Osteoblast (primary cell): ENCODE measurements at regions not wholly inside any gene's neighbourhood (a gene's known extent, or its start where the extent isn't known, plus 50 kb on each side); places are given as distances from the start of the nearest gene placed in this dataset.

ENCODE experiments used
- DNase-seq: peaks from one replicate; pipeline ENCODE4 v3.0.0; 2011; ENCODE audit warnings: low spot score, mixed read lengths; ENCODE audit not compliant: insufficient read length; ENCODE audit errors: missing footprints
- H2AFZ ChIP-seq: 2 replicates; pipeline ENCODE4 v1.6.0; 2011; ENCODE audit warnings: mild to moderate bottlenecking, low read length
- H3K27ac ChIP-seq: 2 replicates; pipeline ENCODE4 v1.5.1; 2011; ENCODE audit warnings: mild to moderate bottlenecking, low read depth, low read length, moderate library complexity
- H3K27me3 ChIP-seq: 2 replicates; pipeline ENCODE4 v1.6.0; 2012; ENCODE audit warnings: mild to moderate bottlenecking, control low read depth, inconsistent platforms, low read length, moderate library complexity; ENCODE audit not compliant: insufficient read depth
- H3K36me3 ChIP-seq: 2 replicates; pipeline ENCODE4 v1.5.1; 2011; ENCODE audit warnings: mild to moderate bottlenecking, low read length, control low read depth, moderate library complexity; ENCODE audit not compliant: insufficient read depth
- H3K4me1 ChIP-seq: 2 replicates; pipeline ENCODE4 v1.5.1; 2011; ENCODE audit warnings: mild to moderate bottlenecking, low read length, control low read depth, moderate library complexity; ENCODE audit not compliant: insufficient read depth
- H3K4me2 ChIP-seq: 2 replicates; pipeline ENCODE4 v1.6.0; 2011; ENCODE audit warnings: mild to moderate bottlenecking, low read length; ENCODE audit not compliant: insufficient read depth
- H3K4me3 ChIP-seq: fragments of 200-600 bp; sonication (generic); 3 replicates; pipeline ENCODE4 v1.5.1; 2012; ENCODE audit warnings: mild to moderate bottlenecking, low read length, inconsistent platforms; ENCODE audit not compliant: insufficient read depth
- H3K79me2 ChIP-seq: 2 replicates; pipeline ENCODE4 v1.6.0; 2012; ENCODE audit warnings: mild to moderate bottlenecking, low read length, control low read depth, inconsistent platforms; ENCODE audit not compliant: insufficient read depth
- H3K9me3 ChIP-seq: 2 replicates; pipeline ENCODE4 v1.5.1; 2011; ENCODE audit warnings: low read depth, low read length, control low read depth
- H4K20me1 ChIP-seq: 2 replicates; pipeline ENCODE4 v1.6.0; 2012; ENCODE audit warnings: mild to moderate bottlenecking, low read length, control low read depth; ENCODE audit not compliant: insufficient read depth
- CTCF ChIP-seq: IDR thresholded peaks from 2 replicates; pipeline ENCODE4 v1.5.1; 2011; ENCODE audit warnings: mild to moderate bottlenecking, low read depth, low read length, moderate library complexity; ENCODE audit errors: extremely low read depth

- Histone ChIP-seq H4K20me1 (no peaks in the 10 kb centered on the region), H3K27me3 (no peaks in the 10 kb centered on the region), H3K36me3 (no peaks in the 10 kb centered on the region), H2AFZ (no peak overlapping the region), H3K4me3 (no peak overlapping the region), H3K4me2 (no peak overlapping the region), H3K79me2 (no peaks in the 10 kb centered on the region), H3K27ac (no peak overlapping the region), H3K9me3 (no peaks in the 10 kb centered on the region), H3K4me1 (no peaks in the 10 kb centered on the region)
- TF ChIP-seq CTCF: no peak
- DNase-seq: no peak
Measured at GRCh38 chr13:84263354-84264069, 381.2 kb upstream of the SLITRK1 start.

DNA sequence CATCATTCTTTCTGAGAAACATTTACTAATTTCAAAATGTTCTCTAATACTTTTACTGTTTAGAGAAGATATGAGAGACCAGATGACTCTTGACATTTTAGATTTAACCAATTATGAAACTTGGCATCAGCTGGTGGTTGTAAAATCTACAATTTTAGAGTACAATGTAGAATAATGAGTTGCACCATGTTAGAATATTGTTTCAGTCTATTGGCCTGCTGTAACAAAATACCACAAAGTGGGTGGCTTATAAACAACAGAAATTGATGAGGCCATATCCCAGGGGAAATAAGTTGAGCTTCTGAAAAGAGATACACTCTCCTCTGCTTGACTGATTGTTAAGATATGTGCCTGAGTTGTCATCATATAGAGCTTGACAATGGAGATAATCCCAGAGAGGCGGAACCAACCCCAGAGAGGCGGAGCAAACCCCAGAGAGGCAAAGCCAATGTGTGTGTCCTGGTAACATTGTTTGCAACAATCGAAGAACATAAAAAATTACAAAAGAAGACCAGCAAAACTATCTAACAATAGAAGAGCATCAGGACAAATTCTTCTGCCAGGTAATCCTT, 373.0 kb upstream of the SLITRK1 start:
- Histone ChIP-seq H3K27ac (no peak overlapping the region), H3K4me2 (no peak overlapping the region), H3K9me3 (no peaks in the 10 kb centered on the region), H3K79me2 (no peaks in the 10 kb centered on the region), H4K20me1 (no peaks in the 10 kb centered on the region), H3K27me3 (no peaks in the 10 kb centered on the region), H3K36me3 (no peaks in the 10 kb centered on the region), H3K4me3 (no peak overlapping the region), H2AFZ (no peak overlapping the region), H3K4me1 (no peaks in the 10 kb centered on the region)
- no peak for DNase-seq
- no peak for TF ChIP-seq CTCF

DNA sequence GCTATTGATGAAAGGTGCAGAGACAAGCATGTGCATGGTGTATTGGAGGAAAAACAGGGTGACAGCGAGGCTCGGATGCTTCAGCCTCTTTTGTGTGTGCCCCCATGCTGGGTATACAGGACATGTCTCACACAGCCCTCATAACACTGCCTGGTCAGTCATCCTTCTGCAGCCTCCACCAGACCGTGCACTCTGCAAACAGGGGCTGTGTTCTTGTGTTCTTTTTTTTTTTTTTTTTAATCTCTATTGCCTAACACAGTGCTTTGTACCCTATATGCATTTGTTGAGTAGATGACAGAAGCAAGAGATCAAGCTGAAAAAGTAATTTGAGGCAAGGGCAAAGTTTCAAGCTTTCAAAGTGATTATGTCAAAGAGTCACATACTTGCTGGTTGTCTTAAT, 367.2 kb upstream of the SLITRK1 start:
- Histone ChIP-seq H3K27ac (no peak overlapping the region), H3K4me2 (no peak overlapping the region), H2AFZ (no peak overlapping the region), H3K27me3 (no peaks in the 10 kb centered on the region), H3K4me3 (no peak overlapping the region), H3K9me3 (no peaks in the 10 kb centered on the region), H3K4me1 (no peaks in the 10 kb centered on the region), H4K20me1 (no peaks in the 10 kb centered on the region), H3K79me2 (no peaks in the 10 kb centered on the region), H3K36me3 (no peaks in the 10 kb centered on the region)
- no peak for DNase-seq
- no peak for TF ChIP-seq CTCF

DNA sequence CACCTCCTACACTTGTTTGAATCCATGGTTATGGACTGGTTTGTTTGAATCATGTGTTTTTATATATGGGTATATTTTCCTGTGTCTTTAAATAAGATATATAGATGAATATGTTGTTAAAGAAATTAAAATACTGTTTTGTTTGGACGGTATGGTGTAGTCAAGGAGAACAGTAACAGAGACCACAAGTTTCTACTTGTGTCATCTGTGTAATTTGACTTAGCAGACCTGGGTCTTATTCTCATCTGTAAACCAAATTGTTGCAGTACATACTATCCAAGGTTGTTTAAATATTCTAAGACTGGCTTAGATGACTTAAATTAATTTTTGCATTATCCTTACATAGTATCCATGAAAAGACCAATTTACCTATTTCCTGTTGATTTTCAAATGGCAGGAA, 361.1 kb upstream of the SLITRK1 start:
- Histone ChIP-seq H3K27me3 (no peaks in the 10 kb centered on the region), H4K20me1 (no peaks in the 10 kb centered on the region), H3K79me2 (no peaks in the 10 kb centered on the region), H2AFZ (no peak overlapping the region), H3K36me3 (no peaks in the 10 kb centered on the region), H3K9me3 (peaks cover 2% of the 10 kb centered on the region), H3K4me3 (no peak overlapping the region), H3K4me1 (no peaks in the 10 kb centered on the region), H3K27ac (no peak overlapping the region), H3K4me2 (no peak overlapping the region)
- no peak for DNase-seq
- TF ChIP-seq CTCF: no peak
